NCI-H2196 treated with DMSO at 0.1 percent for 48 hours (cell line): ENCODE measurements at regions not wholly inside any gene's neighbourhood (a gene's known extent, or its start where the extent isn't known, plus 50 kb on each side); places are given as distances from the start of the nearest gene placed in this dataset.
"Not testable (repeated sequence)": the region's sequence is repeated elsewhere in the genome, so short reads cannot be mapped to it uniquely, and the experiment has no call there.

Experiments
- DNase-seq: peaks from one replicate; lab custom pipeline; 2025; ENCODE audit not compliant: unreplicated experiment; lab: John Stamatoyannopoulos, UW

DNA sequence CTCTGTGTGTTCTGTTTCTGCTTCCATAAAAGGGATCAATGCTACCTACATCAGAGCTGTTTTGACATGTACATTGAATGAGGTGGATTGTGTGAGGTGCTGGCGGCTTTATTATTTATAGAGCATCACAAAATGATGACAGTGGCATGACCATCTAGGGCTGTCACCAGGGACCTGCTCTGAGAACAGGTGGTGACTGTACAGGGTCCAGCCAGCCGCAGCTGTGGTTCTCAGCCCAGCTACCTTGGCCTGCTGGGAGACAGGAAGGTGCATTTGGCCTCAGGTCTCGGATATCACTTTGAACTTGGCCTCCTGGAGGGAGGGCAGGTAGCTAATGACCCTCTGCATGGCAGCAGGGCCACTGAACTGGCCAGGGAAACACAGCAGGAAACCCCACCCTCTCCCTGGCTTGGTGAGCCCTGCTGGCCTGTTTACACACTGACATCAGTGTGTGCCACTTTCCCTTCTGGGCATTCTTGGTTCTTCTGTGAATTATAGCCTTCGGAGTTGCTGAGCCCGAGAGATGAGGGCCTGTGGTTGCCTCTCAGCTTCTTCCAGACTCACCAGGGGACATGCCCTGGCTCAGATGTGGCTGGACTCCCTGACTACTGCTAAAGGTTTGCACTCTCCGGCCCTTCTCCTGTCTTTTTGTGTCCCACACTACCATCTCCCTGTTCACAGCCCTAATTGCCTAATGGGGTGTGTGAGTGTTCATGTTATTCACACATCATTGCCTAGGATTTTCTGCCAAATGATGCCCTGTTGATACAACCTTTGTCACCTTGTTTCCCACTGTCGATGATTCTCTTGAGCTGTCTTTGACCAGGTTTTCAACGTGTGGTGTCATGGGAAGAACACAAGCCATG lies 109.2 kb upstream of the RAB12 start:
- DNase-seq = peak; percentile 87

DNA sequence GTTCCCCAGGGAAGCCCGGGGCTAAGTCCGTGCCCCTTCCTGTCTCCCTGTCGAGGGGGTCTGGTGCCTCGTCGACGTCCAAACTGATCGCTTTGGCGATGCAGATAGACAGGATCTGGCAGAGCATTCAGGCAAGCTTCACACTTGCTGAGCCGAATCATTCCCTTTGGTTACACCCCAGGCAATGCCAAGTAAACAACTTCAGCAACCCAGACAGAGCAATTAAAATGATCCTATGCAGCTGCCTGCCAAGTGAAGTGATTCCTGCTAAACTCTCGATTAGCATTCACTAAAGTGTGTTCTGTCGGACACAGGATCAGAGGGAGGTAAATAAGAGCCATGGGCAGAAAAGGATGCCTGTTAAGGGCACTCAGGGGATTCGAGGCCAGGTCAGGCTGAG lies 108.2 kb upstream of the RAB12 start:
- peak; percentile 52 for DNase-seq

DNA sequence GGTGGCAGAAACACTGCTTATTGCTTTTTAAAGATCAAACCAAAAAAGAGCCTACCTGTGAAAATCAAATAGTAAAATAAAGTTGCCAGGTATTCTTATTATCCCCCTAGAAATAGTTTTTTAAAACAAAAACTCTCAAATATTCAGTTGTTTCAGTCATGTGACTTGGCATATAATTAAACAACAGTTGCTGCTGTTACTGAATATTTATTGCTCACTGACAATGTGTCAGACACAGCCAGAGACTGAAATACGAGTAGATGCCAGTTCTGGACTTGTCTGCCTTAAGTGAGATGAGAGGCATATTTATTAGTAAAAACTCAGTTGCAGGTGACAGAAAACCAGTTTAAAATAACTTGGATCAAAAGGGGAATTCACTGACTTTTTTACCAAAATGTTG lies 106.0 kb upstream of the RAB12 start:
- no peak for DNase-seq

DNA sequence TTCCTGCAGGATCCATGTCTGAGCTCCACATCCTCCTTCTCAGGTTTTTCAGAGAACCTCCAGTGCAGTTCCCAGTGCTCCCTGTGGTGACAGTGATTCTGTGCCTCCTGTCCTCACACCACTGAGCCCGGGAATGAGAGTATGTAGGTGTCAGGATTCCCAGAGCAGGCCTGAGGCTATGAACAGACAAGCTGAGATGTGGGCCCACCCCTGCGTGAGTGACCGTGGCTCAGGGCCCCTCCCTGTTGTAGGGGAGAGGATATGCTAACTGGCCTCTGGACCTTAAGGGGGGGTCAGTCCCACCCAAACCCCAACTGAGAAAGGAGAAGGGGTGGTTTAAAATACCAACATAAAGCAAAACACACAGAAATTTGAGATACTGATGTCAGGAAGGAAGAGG lies 104.8 kb upstream of the RAB12 start:
- no peak for DNase-seq

DNA sequence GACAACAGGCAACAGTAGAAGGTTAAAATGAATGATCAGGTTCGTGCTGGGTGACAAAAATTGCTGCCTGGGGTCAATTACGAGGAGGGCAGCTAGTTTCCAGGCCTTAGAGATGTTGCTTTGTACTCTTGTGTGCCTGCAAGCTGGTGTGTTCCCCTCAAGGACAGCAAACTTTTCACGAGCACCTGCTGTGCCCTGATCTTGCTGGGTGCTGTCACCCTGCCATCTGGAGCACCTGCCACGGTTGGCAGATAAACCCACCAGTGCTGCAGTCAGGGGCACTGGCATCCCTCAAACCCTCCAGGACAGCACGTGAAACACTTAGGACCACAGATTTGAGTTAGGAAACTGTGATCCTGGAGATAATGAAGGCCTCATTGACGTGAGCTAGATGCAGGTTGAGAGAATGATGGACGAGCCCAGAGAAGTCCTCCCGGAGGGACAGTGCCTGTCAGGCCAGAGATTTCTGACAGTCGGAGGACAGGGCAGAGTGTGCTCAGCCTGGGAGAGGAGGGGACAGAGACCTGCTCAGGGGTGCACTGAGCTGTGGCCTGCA lies 104.3 kb upstream of the RAB12 start:
- DNase-seq = no peak

DNA sequence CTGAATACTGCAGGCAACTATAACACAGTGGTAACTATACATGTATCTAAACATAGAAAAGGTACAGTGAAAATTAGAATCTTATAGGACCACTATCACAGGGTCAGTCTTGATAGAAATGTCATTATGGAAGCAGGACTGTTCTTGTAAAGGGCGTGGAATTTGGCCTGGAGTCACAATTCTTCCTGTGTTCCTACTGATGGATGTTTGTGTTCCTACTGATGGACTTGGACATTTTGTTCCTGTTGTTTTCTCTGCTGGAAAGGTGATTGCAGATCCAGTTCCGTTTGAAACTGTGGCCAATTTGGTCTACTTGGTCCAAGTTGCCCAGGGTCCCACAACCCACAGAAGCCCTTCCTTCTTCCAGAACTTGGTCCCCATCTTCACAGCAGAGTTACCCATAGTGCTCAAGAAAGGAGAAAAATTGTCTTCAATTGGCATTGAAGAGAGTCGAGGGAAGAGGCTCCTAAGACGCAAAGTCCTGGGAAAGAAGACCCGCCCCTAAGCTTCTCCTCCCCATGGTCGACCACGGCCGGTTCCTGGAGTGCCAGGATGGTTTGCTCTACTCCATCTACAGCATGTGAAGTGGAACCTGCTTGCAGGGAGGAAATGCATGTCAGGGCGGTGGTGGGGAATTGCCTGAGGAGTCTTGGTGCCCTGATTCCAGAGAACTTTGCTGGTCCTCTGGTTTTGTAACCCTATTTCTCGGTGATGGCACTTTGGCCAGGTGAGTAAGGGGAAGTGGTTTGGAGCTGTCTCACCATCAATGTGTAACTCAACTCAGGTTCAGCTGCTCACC lies 102.8 kb upstream of the RAB12 start:
- DNase-seq = no peak

DNA sequence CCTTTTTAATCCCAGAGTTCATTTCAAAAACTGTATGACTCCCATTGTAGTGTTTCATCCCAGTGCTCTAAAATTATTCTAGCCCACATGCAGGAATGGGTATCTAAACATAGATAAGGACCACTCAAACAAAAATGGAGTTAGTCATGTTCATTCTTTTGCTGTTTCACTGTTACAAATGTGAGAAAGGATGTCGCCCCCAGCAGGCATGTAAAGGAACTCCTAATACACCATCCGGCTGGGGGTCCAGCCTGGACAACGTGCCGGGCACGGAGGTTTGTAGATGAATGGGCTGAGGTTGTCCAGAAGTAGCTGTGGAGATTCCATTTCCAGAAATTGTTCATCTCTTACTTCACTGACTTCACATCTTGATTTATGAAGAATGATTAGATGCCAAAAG lies 101.9 kb upstream of the RAB12 start:
- no peak for DNase-seq

DNA sequence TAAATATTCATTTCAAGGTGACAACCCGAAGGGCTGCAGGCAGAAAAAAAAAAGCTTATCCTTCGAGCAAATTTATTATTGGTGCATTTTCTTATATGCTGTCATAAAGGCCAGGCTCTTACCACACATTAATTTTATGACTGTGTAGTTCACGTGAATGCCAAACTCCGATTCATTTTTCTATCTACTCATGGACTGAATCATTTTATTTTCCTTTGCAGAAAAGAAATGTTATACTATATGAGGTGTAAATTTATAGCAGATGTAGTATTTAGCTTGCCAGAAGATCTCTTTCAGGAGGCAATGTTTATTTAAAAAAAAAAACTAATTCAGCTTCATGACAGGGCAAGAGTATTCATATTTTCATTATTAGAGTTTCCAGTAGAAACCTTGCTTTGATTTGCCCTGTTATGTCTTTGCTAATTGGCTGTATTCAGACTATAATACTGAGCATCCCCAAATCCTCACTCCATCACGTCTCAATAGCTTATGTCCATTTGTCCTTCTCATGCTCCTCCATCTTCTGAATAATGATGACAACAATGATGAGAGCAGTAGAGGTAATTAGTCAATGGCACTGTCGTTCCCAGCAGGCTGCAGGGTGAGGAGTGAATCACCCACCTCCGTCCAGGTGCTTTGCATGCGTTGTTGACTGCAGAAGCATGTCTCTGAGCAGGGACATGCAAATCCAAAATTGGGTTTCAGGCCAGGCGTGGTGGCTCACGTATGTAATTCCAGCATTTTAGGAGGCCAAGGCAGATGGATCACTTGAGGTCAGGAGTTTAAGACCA lies 101.1 kb upstream of the RAB12 start:
- DNase-seq = no peak

DNA sequence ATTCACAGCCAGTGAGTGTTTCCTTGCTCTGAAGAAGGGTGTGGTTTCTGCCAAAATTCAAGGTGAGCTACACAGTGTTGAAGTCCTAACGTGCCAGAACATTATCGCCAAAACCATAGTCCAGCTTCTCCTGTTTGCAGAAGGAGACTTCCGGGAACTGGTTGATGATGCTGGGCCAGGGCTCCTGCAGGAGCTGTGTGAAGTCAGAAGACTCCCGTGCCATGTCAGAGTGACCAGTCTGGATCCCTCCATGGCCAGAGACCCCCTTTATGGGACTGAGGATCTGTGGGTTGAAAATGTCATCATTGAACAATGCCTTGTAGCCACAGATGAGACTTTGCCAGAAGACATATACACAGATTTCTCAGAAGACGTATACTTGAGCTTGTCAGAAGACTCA lies 96.0 kb upstream of the RAB12 start:
- DNase-seq = no peak

DNA sequence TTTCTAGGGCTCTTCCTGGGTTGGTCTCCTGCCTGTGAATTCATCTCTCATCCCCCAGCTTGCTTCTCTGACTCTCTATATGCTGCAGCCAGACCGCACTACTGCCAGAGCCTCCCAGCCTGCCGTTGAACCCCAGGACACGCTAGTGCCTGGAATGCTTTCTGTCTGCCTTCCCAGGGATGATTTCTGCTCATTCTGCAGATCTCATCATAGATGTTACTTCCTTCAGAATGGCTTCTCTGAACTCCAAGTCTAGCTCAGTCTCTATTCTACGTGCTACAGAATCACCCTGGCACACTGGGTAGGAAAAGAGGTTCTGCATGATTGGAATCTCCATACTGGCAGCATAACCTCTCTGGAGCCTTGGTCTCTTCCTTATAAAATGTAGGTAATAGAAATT lies 94.8 kb upstream of the RAB12 start:
- no peak for DNase-seq

DNA sequence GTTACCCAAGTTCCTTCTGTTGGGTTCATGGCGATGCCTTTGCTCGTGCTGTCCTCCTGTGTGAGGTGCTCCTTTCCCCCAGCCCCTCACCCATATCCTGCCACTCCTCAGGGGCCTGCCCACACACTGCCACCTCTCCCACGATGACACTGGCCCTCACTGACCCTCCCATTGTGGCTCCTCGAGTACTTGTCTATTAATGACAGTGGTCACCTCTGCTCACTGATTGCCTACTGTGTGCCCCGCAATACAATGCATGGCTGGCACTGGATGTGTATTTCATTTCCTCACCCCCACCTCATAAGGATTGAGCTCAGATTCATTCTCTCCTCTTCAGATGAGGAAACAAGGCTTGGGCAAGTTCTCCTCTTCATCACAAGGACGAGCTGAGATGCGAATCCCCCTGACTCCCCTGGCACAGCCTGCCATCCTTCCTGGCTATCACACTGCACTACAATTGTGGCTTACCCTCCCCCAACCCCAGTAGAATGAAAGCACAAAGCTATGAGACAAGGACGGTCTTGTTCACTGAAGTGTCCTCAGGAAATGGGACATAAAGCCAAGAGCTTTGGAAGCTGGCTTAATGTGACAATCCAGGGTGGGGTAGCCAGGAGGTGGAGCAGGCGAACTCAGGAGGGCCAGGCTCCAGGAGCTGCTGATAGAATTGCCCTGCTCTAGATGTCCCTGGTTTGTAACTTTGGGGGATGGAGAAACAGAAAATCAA lies 93.9 kb upstream of the RAB12 start:
- no peak for DNase-seq

DNA sequence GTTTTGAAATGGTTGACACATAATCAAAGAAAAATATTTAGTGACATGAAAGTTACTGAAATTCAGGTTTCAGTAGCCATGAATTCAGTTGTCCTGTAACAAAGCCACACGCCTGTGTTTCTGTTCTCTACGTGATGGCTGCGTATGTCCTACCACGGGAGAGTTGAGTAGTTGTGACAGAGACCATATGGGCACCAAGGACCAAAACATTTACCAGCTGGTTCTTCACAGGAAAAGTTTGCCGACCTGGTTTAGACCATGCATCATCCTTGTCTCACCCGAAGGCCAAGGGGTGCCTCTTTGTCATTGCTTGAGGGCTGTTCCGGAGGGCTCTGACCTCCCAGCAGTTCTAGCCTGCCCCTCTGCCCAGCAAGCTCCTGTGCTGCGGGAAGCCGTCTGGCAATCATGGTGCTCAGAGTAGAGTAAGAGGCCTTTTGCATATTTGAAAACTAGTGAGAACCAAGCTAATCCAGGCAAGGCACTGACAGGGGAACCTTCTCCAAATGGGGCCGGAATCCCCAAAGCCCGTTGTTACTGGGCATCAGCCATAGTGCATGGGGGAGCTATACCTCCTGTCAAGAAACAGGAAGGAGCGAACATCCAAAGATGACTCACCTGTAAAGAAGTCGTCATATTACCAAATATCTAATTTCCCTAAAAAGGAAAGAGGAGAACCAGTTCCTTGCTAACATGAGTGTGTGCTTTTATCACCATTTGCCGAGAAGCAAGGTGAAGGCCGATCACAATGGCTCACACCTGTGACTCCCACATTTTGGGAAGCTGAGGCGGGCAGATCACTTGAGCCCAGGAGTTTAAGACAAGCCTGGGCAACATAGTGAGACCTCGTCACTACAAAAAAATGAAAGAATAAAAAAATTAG lies 92.6 kb upstream of the RAB12 start:
- no peak for DNase-seq

DNA sequence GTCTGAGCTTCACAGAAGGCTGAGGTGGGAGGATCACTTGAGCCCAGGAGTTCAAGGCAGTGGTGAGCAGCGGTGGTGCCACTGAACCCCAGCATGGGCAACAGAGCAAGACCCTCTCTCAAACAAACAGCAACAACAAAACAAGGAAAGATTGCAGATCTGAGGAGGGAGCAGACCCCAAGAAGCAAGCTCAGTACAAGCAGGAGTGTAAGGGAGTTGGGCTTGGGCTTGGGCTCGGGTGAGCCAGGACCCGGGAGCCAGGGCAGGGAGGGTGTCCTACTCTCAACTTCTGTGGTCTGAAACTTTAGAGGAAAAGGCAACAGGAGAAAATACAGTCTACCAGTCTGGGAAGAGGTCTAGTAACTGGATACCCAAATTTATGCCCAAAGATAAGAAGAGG lies 92.0 kb upstream of the RAB12 start:
- no peak for DNase-seq

DNA sequence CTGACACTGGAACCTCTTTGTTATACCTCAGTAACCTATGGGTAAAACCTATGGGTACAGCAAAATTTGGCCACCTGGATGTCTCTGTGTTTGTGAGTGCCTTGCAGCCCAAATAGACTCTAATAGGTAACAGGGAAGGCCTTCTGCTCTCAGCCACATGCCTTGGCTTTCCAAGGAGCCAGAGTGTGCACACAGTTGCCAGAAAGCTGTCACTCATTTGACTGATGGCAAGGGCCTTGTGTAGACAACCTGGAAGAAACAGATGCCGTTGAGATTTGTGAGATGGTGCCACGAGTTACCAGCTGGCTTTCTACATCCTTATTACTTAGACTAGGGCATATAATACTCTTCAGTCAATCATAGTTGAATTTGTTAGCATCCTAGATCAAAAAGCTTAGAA lies 90.1 kb upstream of the RAB12 start:
- no peak for DNase-seq

DNA sequence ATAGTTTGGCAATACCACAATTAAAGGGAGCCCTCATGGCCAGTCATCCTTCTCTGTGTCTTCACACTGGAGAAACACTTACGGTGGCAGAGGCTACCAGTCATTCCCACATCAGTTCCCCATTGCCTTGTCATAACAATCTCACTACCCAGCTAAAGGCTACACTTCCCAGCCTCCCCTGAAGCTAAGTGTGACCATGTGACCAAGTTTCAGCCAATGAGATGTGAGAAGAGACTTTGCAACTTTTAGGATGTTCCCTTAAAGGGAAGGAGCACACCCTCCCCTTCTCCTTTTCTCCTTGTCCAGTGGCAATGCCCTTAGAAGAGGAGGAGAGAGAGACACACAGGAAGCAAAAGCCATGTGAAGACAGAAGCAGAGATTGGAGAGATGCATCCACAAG lies 89.0 kb upstream of the RAB12 start:
- no peak for DNase-seq

DNA sequence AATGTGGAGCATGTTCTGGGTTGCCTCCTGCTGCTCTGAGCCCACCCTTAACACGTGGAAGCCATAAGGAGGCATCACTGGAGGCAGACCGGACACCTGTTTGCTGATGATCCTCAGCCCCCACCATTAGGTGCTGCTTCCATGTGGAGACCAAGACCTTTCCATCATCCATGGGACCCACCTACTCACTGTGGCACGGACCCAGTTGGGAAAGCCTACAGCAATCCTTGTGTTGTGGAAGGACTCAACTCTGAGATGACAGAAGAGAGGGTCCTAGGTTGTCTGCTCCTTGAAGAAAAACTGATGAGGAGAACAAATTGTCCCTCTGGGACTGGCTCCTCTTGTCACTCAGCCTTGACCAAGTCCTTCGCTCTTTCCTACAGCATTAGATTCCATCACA lies 86.5 kb upstream of the RAB12 start:
- no peak for DNase-seq

DNA sequence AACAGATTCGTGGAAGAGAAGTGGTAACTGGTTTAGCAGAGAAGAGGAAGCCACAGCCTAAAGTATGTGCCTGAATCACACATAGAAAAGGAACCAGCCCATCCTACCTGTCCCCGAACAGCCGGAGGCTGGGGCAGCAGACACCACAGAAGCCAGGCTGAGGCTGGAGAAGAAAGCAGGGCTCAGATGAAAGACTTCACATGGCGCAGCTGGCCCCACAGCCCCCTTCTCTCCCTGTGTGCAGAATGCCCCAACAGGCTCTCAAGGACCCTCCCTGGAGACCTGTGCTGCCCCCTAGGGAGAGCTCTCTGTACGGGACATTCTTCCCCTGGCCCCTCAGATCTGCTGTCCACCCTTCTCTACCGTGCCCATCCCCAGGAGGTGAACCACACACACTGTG lies 83.5 kb upstream of the RAB12 start:
- no peak for DNase-seq

DNA sequence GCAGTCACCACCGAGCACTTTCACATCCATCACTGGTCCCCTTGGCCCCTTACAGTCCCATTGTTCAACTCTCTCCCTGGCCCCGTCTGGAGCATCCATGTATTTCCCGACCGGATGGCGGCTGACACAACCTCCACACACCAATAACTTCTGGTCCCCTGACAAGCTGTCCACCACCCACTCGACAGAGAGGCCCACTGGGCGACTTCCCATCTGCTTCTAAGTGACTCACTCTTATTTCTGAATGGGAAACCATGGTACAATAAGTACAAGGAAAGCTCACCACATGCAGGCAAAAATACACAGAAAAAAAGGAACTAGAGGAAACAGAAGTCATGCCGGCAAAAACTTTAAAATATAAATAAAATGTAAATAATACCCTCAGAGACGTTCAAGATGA lies 82.9 kb upstream of the RAB12 start:
- DNase-seq = no peak

DNA sequence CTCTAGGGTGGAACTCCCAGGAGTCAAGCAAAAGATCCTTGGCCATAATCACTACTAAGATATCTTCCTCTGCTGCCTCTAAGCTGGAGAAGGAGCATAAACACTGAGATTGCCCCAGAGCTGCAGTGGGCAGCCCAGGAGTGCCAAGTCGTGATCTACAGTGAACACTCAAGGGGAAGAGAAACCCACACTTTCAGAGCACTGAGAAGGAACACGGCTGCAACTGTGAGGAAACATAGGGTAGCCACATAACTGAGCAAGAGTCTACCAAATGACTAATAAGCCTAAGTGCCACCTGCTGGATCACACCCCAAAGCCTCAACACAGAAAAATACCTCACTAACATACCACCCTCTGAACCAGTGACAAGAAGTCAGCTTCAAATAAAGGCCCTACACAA lies 79.6 kb upstream of the RAB12 start:
- DNase-seq = no peak

DNA sequence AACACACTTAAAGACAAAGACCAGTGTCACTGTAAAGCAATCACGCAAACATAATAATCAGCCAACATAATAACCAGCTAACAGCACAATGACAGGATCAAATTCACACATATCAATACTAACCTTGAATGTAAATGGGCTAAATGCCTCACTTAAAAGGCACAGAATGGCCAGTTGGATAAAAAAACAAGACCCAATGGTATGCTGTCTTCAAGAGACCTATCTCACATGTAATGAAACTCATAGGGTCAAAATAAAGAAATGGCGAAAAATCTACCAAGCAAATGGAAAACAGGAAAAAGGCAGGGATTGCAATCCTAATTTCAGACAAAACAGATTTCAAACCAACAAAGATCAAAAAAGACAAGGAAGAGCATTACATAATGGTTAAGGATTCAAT lies 78.2 kb upstream of the RAB12 start:
- not testable (repeated sequence) for DNase-seq
